ENCODE measurements at regions not wholly inside any gene's neighbourhood (a gene's known extent, or its start where the extent isn't known, plus 50 kb on each side); places are given as distances from the start of the nearest gene placed in this dataset.

DNA sequence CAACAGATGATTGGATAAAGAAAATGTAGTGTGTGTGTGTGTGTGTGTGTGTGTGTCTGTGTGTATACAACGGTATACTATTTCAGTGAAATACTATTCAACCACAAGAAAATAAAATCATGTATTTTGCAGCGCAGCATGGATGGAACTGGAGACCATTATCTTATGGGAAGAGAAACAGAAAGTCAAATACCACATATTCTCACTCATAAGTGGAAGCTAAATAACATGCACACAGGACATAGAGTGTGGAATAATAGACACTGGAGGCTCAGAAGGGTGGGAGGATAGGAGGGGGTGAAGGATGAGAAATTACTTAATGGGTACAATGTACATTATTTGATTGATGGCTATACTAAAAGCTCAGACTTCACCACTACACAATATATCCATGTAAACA lies 609.1 kb upstream of the SLC39A10 start:
- H3K9me3 Mint-ChIP-seq (ENCODE audit: insufficient read depth), result no peaks in the 10 kb centered on the region
- CTCF ChIA-PET, result interaction anchor here (0.7 kb wide), 1 partner anchor 91 kb away, joined by 4 read pairs; no protein-coding TSS in a partner anchor

DNA sequence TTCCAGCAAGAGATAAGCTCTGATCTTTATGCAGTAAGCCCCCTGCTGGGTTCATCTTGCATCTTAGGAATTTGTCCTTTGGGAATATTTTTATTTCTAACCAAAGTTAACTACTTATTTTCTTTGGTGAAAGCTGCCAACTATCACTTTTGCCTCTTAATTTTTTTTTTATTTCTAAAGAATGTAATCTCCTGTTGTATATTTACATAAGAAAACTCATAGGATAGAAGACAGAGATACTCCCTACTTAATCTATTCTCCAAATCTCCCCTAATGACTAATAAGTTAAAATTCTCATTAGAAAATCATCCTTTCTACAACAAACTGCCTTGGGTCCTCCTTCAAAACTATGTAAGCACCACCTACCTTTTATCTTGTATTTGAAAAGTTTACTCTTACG lies 612.2 kb upstream of the SLC39A10 start:
- Histone ChIP-seq H3K27ac (ENCODE audit: low read length in 2 of 2) (no peak overlapping the region), H3K36me3 (replicated peaks in 1 of 2; ENCODE audit: control extremely low read depth in 1 of 2, control insufficient read depth in 1 of 2, extremely low read depth in 1 of 2, insufficient read depth in 2 of 2, low read length in 1 of 2) (no peaks in the 10 kb centered on the region), H3K79me2 (ENCODE audit: control insufficient read depth, insufficient read depth, low read length) (no peaks in the 10 kb centered on the region), H3K9me3 (ENCODE audit: control extremely low read depth in 1 of 3, control insufficient read depth in 2 of 3, insufficient read depth in 1 of 3, low read length in 2 of 3) (no peaks in the 10 kb centered on the region), H2AFZ (ENCODE audit: insufficient read depth, low read depth, low read length, poor library complexity, severe bottlenecking) (no peak overlapping the region), H3K4me1 (ENCODE audit: control insufficient read depth in 2 of 2, insufficient read depth in 2 of 2, low read length in 2 of 2) (no peaks in the 10 kb centered on the region), H4K20me1 (ENCODE audit: control insufficient read depth, insufficient read depth, low read length, poor library complexity, severe bottlenecking) (no peaks in the 10 kb centered on the region), H3K4me2 (replicated peaks; ENCODE audit: low read depth, low read length, poor library complexity, severe bottlenecking) (no peak overlapping the region), H3K4me3 (ENCODE audit: control extremely low read depth in 1 of 5, extremely low read depth in 1 of 5, insufficient read depth in 1 of 5, low read depth in 2 of 5, low read length in 4 of 5) (no peak overlapping the region), H3K9ac (ENCODE audit: low read length) (no peak overlapping the region), H3K27me3 (replicated peaks in 1 of 4; ENCODE audit: control extremely low read depth in 1 of 4, control insufficient read depth in 3 of 4, insufficient read depth in 4 of 4, low read length in 3 of 4) (no peaks in the 10 kb centered on the region)
- no peak overlapping the region for H3K27ac Mint-ChIP-seq
- CTCF ChIA-PET, result no interaction called here
- H3K27me3 Mint-ChIP-seq, result peaks cover 5% of the 10 kb centered on the region
- DNase-seq (no peak), ATAC-seq (ENCODE audit: low read depth) (no peak)
- TF ChIP-seq EZH2 (IDR thresholded peaks at IDR 0.05; ENCODE audit: borderline replicate concordance, insufficient read depth, low read depth, low read length, poor library complexity, severe bottlenecking), result no peak
- TF ChIP-seq, protein P1, sequence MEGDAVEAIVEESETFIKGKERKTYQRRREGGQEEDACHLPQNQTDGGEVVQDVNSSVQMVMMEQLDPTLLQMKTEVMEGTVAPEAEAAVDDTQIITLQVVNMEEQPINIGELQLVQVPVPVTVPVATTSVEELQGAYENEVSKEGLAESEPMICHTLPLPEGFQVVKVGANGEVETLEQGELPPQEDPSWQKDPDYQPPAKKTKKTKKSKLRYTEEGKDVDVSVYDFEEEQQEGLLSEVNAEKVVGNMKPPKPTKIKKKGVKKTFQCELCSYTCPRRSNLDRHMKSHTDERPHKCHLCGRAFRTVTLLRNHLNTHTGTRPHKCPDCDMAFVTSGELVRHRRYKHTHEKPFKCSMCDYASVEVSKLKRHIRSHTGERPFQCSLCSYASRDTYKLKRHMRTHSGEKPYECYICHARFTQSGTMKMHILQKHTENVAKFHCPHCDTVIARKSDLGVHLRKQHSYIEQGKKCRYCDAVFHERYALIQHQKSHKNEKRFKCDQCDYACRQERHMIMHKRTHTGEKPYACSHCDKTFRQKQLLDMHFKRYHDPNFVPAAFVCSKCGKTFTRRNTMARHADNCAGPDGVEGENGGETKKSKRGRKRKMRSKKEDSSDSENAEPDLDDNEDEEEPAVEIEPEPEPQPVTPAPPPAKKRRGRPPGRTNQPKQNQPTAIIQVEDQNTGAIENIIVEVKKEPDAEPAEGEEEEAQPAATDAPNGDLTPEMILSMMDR (IDR thresholded peaks at IDR 0.05), result no peak
- intact Hi-C loops (cut with micrococcal nuclease), result no loop called here
- H3K4me3 Mint-ChIP-seq, result no peak overlapping the region
- WGBS (ENCODE audit: insufficient coverage), result no CpG with 5 or more reads among the region's 1 CpG
- no peaks in the 10 kb centered on the region for H3K4me1 Mint-ChIP-seq
- POLR2A ChIA-PET, result no interaction called here
- no peaks in the 10 kb centered on the region for H3K9me3 Mint-ChIP-seq (ENCODE audit: insufficient read depth)

More for the DNA sequence above, 609.1 kb upstream of the SLC39A10 start:
- Histone ChIP-seq H3K36me3 (replicated peaks in 1 of 2; ENCODE audit: control extremely low read depth in 1 of 2, control insufficient read depth in 1 of 2, extremely low read depth in 1 of 2, insufficient read depth in 2 of 2, low read length in 1 of 2) (no peaks in the 10 kb centered on the region), H3K4me1 (ENCODE audit: control insufficient read depth in 2 of 2, insufficient read depth in 2 of 2, low read length in 2 of 2) (no peaks in the 10 kb centered on the region), H3K79me2 (ENCODE audit: control insufficient read depth, insufficient read depth, low read length) (no peaks in the 10 kb centered on the region), H2AFZ (ENCODE audit: insufficient read depth, low read depth, low read length, poor library complexity, severe bottlenecking) (no peak overlapping the region), H3K9ac (ENCODE audit: low read length) (no peak overlapping the region), H3K27ac (ENCODE audit: low read length in 2 of 2) (no peak overlapping the region), H3K4me2 (replicated peaks; ENCODE audit: low read depth, low read length, poor library complexity, severe bottlenecking) (no peak overlapping the region), H4K20me1 (ENCODE audit: control insufficient read depth, insufficient read depth, low read length, poor library complexity, severe bottlenecking) (no peaks in the 10 kb centered on the region), H3K9me3 (ENCODE audit: control extremely low read depth in 1 of 3, control insufficient read depth in 2 of 3, insufficient read depth in 1 of 3, low read length in 2 of 3) (no peaks in the 10 kb centered on the region), H3K27me3 (replicated peaks in 1 of 4; ENCODE audit: control extremely low read depth in 1 of 4, control insufficient read depth in 3 of 4, insufficient read depth in 4 of 4, low read length in 3 of 4) (no peaks in the 10 kb centered on the region), H3K4me3 (ENCODE audit: control extremely low read depth in 1 of 5, extremely low read depth in 1 of 5, insufficient read depth in 1 of 5, low read depth in 2 of 5, low read length in 4 of 5) (no peak overlapping the region)
- no peak overlapping the region for H3K4me3 Mint-ChIP-seq
- no peak for DNase-seq
- H3K4me1 Mint-ChIP-seq, result no peaks in the 10 kb centered on the region
- H3K27ac Mint-ChIP-seq, result no peak overlapping the region
- no peak for TF ChIP-seq EZH2 (IDR thresholded peaks at IDR 0.05; ENCODE audit: borderline replicate concordance, insufficient read depth, low read depth, low read length, poor library complexity, severe bottlenecking)
- TF ChIP-seq, protein P1 (IDR thresholded peaks at IDR 0.05), result no peak
- WGBS (ENCODE audit: insufficient coverage), result no CpG with 5 or more reads among the region's 2 CpGs
- POLR2A ChIA-PET, result no interaction called here
- H3K27me3 Mint-ChIP-seq, result no peaks in the 10 kb centered on the region
- intact Hi-C loops (cut with micrococcal nuclease), result no loop called here
- no peak for ATAC-seq (ENCODE audit: low read depth)

Data from B cell (primary cell).